ENCODE measurements at regions not wholly inside any gene's neighbourhood (a gene's known extent, or its start where the extent isn't known, plus 50 kb on each side); places are given as distances from the start of the nearest gene placed in this dataset.
"Not testable (repeated sequence)": the region's sequence is repeated elsewhere in the genome, so short reads cannot be mapped to it uniquely, and the experiment has no call there.

DNA sequence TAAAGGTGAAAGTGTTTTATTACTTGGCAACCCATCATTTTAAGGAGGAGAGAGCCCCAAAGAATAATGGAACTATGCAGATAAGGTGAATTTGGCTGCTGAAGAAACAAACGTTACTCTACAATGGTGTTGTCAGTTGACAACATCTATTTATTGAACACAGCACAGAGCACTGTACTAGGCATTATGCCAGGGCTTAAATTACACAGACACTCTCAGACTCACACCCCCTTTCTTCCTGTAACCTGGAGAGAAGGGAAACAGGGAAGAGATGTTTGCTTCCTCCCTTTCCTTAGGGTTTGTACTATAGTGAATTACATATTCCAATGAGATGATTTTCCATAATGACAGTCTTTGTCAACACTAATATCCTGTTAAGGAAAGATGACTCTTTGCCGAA is 94.0 kb upstream of the ATP5MC3 start:
- H3K27me3 Mint-ChIP-seq (ENCODE audit: unreplicated experiment), result peaks cover 71% of the 10 kb centered on the region
- no peaks in the 10 kb centered on the region for H3K36me3 Mint-ChIP-seq (ENCODE audit: unreplicated experiment)
- H3K9me3 Mint-ChIP-seq (ENCODE audit: unreplicated experiment), result no peaks in the 10 kb centered on the region
- TF ChIP-seq, protein P1, sequence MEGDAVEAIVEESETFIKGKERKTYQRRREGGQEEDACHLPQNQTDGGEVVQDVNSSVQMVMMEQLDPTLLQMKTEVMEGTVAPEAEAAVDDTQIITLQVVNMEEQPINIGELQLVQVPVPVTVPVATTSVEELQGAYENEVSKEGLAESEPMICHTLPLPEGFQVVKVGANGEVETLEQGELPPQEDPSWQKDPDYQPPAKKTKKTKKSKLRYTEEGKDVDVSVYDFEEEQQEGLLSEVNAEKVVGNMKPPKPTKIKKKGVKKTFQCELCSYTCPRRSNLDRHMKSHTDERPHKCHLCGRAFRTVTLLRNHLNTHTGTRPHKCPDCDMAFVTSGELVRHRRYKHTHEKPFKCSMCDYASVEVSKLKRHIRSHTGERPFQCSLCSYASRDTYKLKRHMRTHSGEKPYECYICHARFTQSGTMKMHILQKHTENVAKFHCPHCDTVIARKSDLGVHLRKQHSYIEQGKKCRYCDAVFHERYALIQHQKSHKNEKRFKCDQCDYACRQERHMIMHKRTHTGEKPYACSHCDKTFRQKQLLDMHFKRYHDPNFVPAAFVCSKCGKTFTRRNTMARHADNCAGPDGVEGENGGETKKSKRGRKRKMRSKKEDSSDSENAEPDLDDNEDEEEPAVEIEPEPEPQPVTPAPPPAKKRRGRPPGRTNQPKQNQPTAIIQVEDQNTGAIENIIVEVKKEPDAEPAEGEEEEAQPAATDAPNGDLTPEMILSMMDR (IDR thresholded peaks at IDR 0.05), result no peak
- no peak for DNase-seq (ENCODE audit: extremely low spot score, unreplicated experiment)
- no peaks in the 10 kb centered on the region for H3K4me1 Mint-ChIP-seq (ENCODE audit: unreplicated experiment)
- no peak overlapping the region for H3K4me3 Mint-ChIP-seq (ENCODE audit: unreplicated experiment)
- no peak overlapping the region for H3K27ac Mint-ChIP-seq (ENCODE audit: unreplicated experiment)

DNA sequence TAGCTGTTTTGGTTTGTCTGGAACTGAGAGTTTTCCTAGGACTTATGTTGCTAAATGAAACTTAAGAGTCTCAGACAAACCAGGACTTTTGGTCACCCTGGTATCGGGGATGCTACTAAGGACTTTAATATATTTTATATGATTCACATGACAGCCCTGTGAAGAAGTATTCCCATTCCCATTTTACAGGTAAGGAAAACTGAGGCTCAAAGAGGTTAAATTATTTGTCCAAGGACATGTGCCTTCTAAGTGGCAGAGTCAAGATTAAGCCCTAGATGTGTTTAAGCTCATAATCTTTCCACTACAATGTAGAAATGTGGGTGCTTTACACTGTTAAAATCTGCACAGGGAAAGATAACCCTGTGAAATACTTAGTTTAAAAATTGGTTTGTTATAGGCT is 77.7 kb upstream of the ATP5MC3 start:
- TF ChIP-seq, protein P1 (IDR thresholded peaks at IDR 0.05), result no peak
- H3K4me1 Mint-ChIP-seq (ENCODE audit: unreplicated experiment), result no peaks in the 10 kb centered on the region
- no peak overlapping the region for H3K4me3 Mint-ChIP-seq (ENCODE audit: unreplicated experiment)
- H3K27ac Mint-ChIP-seq (ENCODE audit: unreplicated experiment), result no peak overlapping the region
- no peaks in the 10 kb centered on the region for H3K9me3 Mint-ChIP-seq (ENCODE audit: unreplicated experiment)
- peaks cover 36% of the 10 kb centered on the region for H3K27me3 Mint-ChIP-seq (ENCODE audit: unreplicated experiment)
- H3K36me3 Mint-ChIP-seq (ENCODE audit: unreplicated experiment), result no peaks in the 10 kb centered on the region
- no peak for DNase-seq (ENCODE audit: extremely low spot score, unreplicated experiment)

DNA sequence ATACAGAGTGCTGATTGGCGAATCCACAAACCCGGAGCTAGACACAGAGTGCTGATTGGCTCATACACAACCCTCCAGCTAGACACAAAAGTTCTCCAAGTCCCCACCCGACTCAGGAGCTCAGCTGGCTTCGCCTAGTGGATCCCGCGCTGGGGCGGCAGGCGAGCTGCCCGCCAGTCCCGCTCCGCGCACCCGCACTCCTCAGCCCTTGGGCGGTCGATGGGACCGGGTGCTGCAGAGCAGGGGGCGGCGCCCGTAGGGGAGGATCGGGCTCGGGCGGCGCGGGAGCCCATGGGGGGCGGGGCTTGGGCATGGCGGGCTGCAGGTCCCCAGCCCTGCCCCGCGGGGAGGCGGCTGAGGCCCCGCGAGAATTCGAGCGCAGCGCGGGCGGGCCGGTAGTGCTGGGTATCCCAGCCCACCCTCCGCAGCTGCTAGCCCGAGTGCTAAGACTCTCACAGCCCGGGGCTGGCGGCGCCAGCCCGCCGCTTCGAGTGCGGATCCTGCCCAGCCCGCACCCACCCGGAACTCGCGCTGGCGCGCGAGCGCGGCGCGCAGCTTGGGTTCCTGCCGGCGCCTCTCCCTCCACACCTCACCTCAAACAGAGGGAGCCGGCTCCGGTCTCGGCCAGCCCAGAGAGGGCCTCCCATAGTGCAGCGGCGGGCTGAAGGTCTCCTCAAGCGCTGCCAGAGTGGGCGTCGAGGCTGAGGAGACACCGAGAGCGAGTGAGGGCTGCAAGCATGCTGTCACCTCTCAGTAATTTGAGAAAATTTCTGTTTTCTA is 75.5 kb upstream of the ATP5MC3 start:
- TF ChIP-seq, protein P1 (IDR thresholded peaks at IDR 0.05), result no peak
- no peak overlapping the region for H3K4me3 Mint-ChIP-seq (ENCODE audit: unreplicated experiment)
- H3K27me3 Mint-ChIP-seq (ENCODE audit: unreplicated experiment), result peaks cover 46% of the 10 kb centered on the region
- DNase-seq (ENCODE audit: extremely low spot score, unreplicated experiment), result no peak
- no peaks in the 10 kb centered on the region for H3K9me3 Mint-ChIP-seq (ENCODE audit: unreplicated experiment)
- no peaks in the 10 kb centered on the region for H3K36me3 Mint-ChIP-seq (ENCODE audit: unreplicated experiment)
- H3K27ac Mint-ChIP-seq (ENCODE audit: unreplicated experiment), result no peak overlapping the region
- H3K4me1 Mint-ChIP-seq (ENCODE audit: unreplicated experiment), result no peaks in the 10 kb centered on the region

DNA sequence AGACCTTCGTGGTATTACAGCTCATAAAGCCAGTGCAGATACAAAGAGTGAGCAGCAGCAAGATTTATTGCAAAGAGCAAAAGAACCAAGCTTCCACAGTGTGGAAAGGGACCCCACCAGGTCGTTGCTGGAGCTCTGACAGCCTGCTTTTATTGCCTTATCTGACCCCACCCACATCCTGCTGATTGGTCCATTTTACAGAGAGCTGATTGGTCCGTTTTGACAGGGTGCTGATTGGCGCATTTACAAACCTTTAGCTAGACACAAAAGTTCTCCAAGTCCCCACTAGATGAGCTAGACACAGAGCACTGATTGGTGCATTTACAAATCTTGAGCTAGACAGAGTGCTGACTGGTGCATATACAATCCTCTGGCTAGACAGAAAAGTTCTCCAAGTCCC is 74.9 kb upstream of the ATP5MC3 start:
- H3K9me3 Mint-ChIP-seq (ENCODE audit: unreplicated experiment); DNase-seq (ENCODE audit: extremely low spot score, unreplicated experiment); H3K27ac Mint-ChIP-seq (ENCODE audit: unreplicated experiment); H3K36me3 Mint-ChIP-seq (ENCODE audit: unreplicated experiment); H3K4me3 Mint-ChIP-seq (ENCODE audit: unreplicated experiment); H3K4me1 Mint-ChIP-seq (ENCODE audit: unreplicated experiment): not testable (repeated sequence)
- peaks cover 40% of the 10 kb centered on the region for H3K27me3 Mint-ChIP-seq (ENCODE audit: unreplicated experiment)

DNA sequence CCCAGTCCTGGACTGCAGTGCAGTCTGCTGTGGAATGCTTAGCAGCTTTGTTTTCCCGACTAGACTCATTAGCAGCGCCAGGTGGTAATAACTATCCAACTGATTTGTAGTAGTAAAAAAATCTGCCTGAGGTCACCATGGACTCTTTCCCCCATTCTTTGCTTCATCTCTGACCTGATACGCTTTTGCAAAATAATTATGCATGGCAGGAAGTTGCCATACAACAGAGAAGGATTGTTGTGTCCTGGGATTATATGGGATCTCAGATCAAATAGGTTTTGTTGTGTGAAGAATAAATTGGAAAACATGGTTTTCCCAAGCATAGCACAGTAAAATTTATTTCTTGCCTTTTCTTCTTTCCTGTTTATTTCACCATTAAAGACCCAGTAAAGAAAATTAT is 72.4 kb upstream of the ATP5MC3 start:
- H3K9me3 Mint-ChIP-seq (ENCODE audit: unreplicated experiment), result no peaks in the 10 kb centered on the region
- no peak overlapping the region for H3K27ac Mint-ChIP-seq (ENCODE audit: unreplicated experiment)
- TF ChIP-seq, protein P1 (IDR thresholded peaks at IDR 0.05), result no peak
- no peaks in the 10 kb centered on the region for H3K36me3 Mint-ChIP-seq (ENCODE audit: unreplicated experiment)
- DNase-seq (ENCODE audit: extremely low spot score, unreplicated experiment), result no peak
- peaks cover 40% of the 10 kb centered on the region for H3K27me3 Mint-ChIP-seq (ENCODE audit: unreplicated experiment)
- H3K4me3 Mint-ChIP-seq (ENCODE audit: unreplicated experiment), result no peak overlapping the region
- H3K4me1 Mint-ChIP-seq (ENCODE audit: unreplicated experiment), result no peaks in the 10 kb centered on the region

All from osteocyte (in vitro differentiated cells).